GM12873 (cell line): ENCODE measurements at regions not wholly inside any gene's neighbourhood (a gene's known extent, or its start where the extent isn't known, plus 50 kb on each side); places are given as distances from the start of the nearest gene placed in this dataset.

Experiments used
- CTCF ChIP-seq: IDR thresholded peaks from 2 replicates; pipeline ENCODE4 v1.5.1; 2012; ENCODE audit warnings: low read depth, mild to moderate bottlenecking, moderate library complexity, low read length, control low read depth; ENCODE audit not compliant: insufficient read depth; ENCODE audit errors: missing control alignments

- no peak for TF ChIP-seq CTCF
Observed at GRCh38 chr3:43796041-43796596, 105.4 kb downstream of the ABHD5 start.

GRCh38 chr3:43797794-43798193, 107.1 kb downstream of the ABHD5 start:
- TF ChIP-seq CTCF, result no peak

- no peak for TF ChIP-seq CTCF
Observed at GRCh38 chr3:43810797-43811196, 120.1 kb downstream of the ABHD5 start.

- TF ChIP-seq CTCF, result no peak
Observed at GRCh38 chr3:43814461-43814860, 123.7 kb downstream of the ABHD5 start.

GRCh38 chr3:43816372-43816771, 125.6 kb downstream of the ABHD5 start:
- TF ChIP-seq CTCF, result no peak

- no peak for TF ChIP-seq CTCF
Observed at GRCh38 chr3:43817064-43817463, 126.3 kb downstream of the ABHD5 start.

- no peak for TF ChIP-seq CTCF
Observed at GRCh38 chr3:43817825-43818224, 127.1 kb downstream of the ABHD5 start.
